ENCODE measurements at regions not wholly inside any gene's neighbourhood (a gene's known extent, or its start where the extent isn't known, plus 50 kb on each side); places are given as distances from the start of the nearest gene placed in this dataset.
"Not testable (repeated sequence)": the region's sequence is repeated elsewhere in the genome, so short reads cannot be mapped to it uniquely, and the experiment has no call there.

GRCh38 chr6:121771937-121772720 is 336.7 kb downstream of the GJA1 start:
- DNase-seq = no peak

GRCh38 chr6:121776054-121776453 is 340.6 kb downstream of the GJA1 start:
- DNase-seq = no peak

GRCh38 chr6:121780325-121781321 is 345.2 kb downstream of the GJA1 start:
- DNase-seq = peak; percentile 45

- no peak for DNase-seq
Observed at GRCh38 chr6:121791396-121792315, 356.2 kb downstream of the GJA1 start.

GRCh38 chr6:121794630-121795029 is 359.2 kb downstream of the GJA1 start:
- DNase-seq = no peak

- DNase-seq = not testable (repeated sequence)
Observed at GRCh38 chr6:121797598-121797997, 362.2 kb downstream of the GJA1 start.

- not testable (repeated sequence) for DNase-seq
Observed at GRCh38 chr6:121798126-121798525, 362.7 kb downstream of the GJA1 start.

GRCh38 chr6:121799574-121799973 is 364.1 kb downstream of the GJA1 start:
- DNase-seq = no peak

- no peak for DNase-seq
Observed at GRCh38 chr6:121800047-121800446, 364.6 kb downstream of the GJA1 start.

- peak; percentile 64 for DNase-seq
Observed at GRCh38 chr6:121806116-121806515, 370.7 kb downstream of the GJA1 start.

- no peak for DNase-seq
Observed at GRCh38 chr6:121809211-121809610, 373.8 kb downstream of the GJA1 start.

- no peak for DNase-seq
Observed at GRCh38 chr6:121810158-121811032, 374.9 kb downstream of the GJA1 start.

GRCh38 chr6:121811106-121811505 is 375.7 kb downstream of the GJA1 start:
- DNase-seq = no peak

- no peak for DNase-seq
Observed at GRCh38 chr6:121816361-121816760, 380.9 kb downstream of the GJA1 start.

- DNase-seq = no peak
Observed at GRCh38 chr6:121816906-121817540, 381.6 kb downstream of the GJA1 start.

GRCh38 chr6:121823437-121823851 is 388.0 kb downstream of the GJA1 start:
- no peak for DNase-seq

- no peak for DNase-seq
Observed at GRCh38 chr6:121826156-121826810, 390.8 kb downstream of the GJA1 start.

- no peak for DNase-seq
Observed at GRCh38 chr6:121828146-121828886, 392.9 kb downstream of the GJA1 start.

GRCh38 chr6:121830736-121831135 is 395.3 kb downstream of the GJA1 start:
- no peak for DNase-seq

- no peak for DNase-seq
Observed at GRCh38 chr6:121835662-121836061, 400.2 kb downstream of the GJA1 start.
